Osteocyte (in vitro differentiated cells): ENCODE measurements at regions not wholly inside any gene's neighbourhood (a gene's known extent, or its start where the extent isn't known, plus 50 kb on each side); places are given as distances from the start of the nearest gene placed in this dataset.

Experiments
- DNase-seq: peaks from one replicate; pipeline ENCODE4 v3.0.0; 2021; ENCODE audit warnings: mixed read lengths; ENCODE audit not compliant: unreplicated experiment; ENCODE audit errors: extremely low spot score
- H3K27ac Mint-ChIP-seq: one replicate; pipeline ENCODE4 v1.8.0; 2021; ENCODE audit warnings: mild to moderate bottlenecking, mixed read lengths; ENCODE audit not compliant: unreplicated experiment
- H3K27me3 Mint-ChIP-seq: one replicate; pipeline ENCODE4 v1.8.0; 2021; ENCODE audit warnings: mixed read lengths; ENCODE audit not compliant: unreplicated experiment
- H3K36me3 Mint-ChIP-seq: one replicate; pipeline ENCODE4 v1.8.0; 2021; ENCODE audit warnings: mixed read lengths; ENCODE audit not compliant: unreplicated experiment
- H3K4me1 Mint-ChIP-seq: one replicate; pipeline ENCODE4 v1.8.0; 2021; ENCODE audit warnings: mixed read lengths; ENCODE audit not compliant: unreplicated experiment
- H3K4me3 Mint-ChIP-seq: one replicate; pipeline ENCODE4 v1.8.0; 2021; ENCODE audit warnings: mild to moderate bottlenecking, moderate library complexity, mixed read lengths; ENCODE audit not compliant: unreplicated experiment
- H3K9me3 Mint-ChIP-seq: one replicate; pipeline ENCODE4 v1.8.0; 2021; ENCODE audit warnings: mixed read lengths; ENCODE audit not compliant: unreplicated experiment
- TF ChIP-seq, protein P1 (sequence below): fragments of 200-600 bp; sonication (generic); IDR thresholded peaks from 2 replicates; pipeline ENCODE4 v1.5.0; 2021; ENCODE audit warnings: antibody characterized with exemption, mild to moderate bottlenecking, moderate library complexity

DNA sequence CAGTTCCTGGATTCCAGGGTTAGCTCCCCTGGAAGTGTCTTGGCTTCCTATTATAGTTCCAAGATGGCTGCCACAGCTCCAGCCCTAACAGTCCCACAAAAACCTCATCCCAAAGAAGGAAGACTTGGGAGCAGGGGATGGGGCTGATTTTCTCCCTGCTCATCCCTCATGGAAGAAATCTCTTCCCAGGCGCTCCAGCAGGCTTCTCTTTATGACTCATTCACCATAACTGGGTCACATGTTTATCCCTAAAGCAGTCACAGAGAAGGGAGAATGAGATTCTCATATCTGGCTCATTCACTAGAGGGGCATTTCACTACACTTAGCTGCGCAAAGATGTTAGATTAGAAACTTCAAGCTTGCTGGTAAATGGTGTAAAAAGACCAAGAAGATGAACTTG, 206.5 kb upstream of the IRX3 start:
- peaks cover 10% of the 10 kb centered on the region for H3K27me3 Mint-ChIP-seq
- no peak overlapping the region for H3K4me3 Mint-ChIP-seq
- DNase-seq = no peak
- no peak overlapping the region for H3K27ac Mint-ChIP-seq
- peaks cover 9% of the 10 kb centered on the region for H3K4me1 Mint-ChIP-seq
- peaks cover 13% of the 10 kb centered on the region for H3K9me3 Mint-ChIP-seq
- TF ChIP-seq, protein P1, sequence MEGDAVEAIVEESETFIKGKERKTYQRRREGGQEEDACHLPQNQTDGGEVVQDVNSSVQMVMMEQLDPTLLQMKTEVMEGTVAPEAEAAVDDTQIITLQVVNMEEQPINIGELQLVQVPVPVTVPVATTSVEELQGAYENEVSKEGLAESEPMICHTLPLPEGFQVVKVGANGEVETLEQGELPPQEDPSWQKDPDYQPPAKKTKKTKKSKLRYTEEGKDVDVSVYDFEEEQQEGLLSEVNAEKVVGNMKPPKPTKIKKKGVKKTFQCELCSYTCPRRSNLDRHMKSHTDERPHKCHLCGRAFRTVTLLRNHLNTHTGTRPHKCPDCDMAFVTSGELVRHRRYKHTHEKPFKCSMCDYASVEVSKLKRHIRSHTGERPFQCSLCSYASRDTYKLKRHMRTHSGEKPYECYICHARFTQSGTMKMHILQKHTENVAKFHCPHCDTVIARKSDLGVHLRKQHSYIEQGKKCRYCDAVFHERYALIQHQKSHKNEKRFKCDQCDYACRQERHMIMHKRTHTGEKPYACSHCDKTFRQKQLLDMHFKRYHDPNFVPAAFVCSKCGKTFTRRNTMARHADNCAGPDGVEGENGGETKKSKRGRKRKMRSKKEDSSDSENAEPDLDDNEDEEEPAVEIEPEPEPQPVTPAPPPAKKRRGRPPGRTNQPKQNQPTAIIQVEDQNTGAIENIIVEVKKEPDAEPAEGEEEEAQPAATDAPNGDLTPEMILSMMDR = no peak
- H3K36me3 Mint-ChIP-seq = no peaks in the 10 kb centered on the region

DNA sequence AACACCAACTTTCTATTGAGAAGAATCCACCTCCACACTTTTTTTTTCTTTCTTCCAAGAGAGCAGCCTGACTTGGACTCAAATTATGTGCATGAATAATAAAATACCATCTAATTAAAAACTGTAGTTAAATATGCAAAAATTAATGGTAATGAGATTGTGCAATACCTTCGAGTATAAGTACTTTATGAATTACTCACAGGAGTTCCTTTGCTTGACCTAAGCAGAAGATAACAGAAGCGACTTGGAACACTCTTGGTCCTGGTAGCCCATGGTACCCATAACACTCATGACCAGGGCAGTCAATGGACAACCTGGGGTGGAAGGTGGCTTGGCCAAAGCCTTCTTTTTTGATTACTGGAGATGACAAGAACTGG, 203.5 kb upstream of the IRX3 start:
- H3K27ac Mint-ChIP-seq = no peak overlapping the region
- DNase-seq = no peak

DNA sequence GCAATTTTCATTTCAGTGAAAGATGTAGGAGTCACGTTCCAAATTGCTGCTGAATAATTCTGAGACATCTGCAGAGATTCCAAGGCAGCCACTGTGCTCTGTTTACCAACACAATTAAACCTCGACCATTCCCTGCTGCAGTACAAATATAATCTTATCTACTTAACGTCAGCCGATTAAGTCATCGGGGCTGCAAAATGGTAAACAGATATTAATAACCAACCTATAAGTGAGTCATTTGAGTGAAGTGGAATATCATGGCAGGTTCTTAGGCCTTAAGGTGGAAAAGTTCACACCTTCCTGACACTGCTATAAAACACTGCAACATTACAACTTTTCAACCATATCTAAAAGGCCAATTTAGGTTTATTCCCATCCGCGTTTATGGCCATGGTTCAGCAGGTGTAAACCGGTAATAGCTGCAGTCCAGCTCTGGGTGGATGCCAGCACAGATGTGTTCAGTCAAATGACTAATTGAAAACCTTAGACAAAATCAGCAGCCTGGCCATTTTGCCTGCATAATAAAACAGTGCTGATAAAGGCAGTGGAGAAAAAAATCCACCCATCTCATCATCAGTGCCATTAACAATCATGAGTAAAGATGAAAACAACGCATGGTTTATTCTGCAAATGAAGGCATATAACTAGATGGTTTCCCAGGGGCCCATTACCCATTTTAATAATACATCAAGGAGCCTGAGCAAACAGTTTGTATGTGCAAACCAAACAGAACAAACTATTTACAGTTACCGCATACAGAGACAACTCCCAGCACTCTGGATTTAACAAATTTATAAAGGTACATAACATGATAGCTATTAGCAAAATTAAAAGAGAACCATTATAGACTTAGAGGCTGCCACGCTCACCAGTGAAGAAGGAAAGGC, 202.9 kb upstream of the IRX3 start:
- H3K27ac Mint-ChIP-seq = no peak overlapping the region
- no peak for DNase-seq
- no peaks in the 10 kb centered on the region for H3K9me3 Mint-ChIP-seq
- TF ChIP-seq, protein P1 = no peak
- peaks cover 9% of the 10 kb centered on the region for H3K4me1 Mint-ChIP-seq
- peaks cover 5% of the 10 kb centered on the region for H3K27me3 Mint-ChIP-seq
- no peaks in the 10 kb centered on the region for H3K36me3 Mint-ChIP-seq
- no peak overlapping the region for H3K4me3 Mint-ChIP-seq

More for the DNA sequence above, 203.5 kb upstream of the IRX3 start:
- no peaks in the 10 kb centered on the region for H3K9me3 Mint-ChIP-seq
- H3K36me3 Mint-ChIP-seq = no peaks in the 10 kb centered on the region
- TF ChIP-seq, protein P1 = no peak
- no peak overlapping the region for H3K4me3 Mint-ChIP-seq
- peaks cover 7% of the 10 kb centered on the region for H3K27me3 Mint-ChIP-seq
- peaks cover 9% of the 10 kb centered on the region for H3K4me1 Mint-ChIP-seq

DNA sequence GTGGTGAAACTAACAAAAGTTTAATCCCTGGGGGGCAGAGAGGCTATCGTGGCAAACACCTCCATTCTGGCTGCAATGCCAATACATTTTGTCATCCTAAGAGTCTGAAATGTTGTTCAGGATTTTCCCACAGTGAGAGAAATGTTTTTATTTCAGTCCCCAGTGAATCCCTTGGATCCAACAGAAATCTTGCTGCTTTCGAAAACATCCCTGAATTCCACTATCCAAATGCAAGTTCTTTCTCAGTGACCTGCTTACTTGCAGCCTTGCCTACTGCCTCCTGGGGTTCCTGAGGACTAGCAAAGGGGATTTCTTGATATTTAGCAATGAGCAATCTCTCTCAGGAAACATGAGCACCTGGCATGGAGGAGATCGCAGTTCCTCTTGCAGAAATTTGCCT, 202.1 kb upstream of the IRX3 start:
- H3K9me3 Mint-ChIP-seq = no peaks in the 10 kb centered on the region
- DNase-seq = no peak
- H3K4me3 Mint-ChIP-seq = no peak overlapping the region
- H3K36me3 Mint-ChIP-seq = no peaks in the 10 kb centered on the region
- no peak overlapping the region for H3K27ac Mint-ChIP-seq
- H3K4me1 Mint-ChIP-seq = peaks cover 9% of the 10 kb centered on the region
- peaks cover 10% of the 10 kb centered on the region for H3K27me3 Mint-ChIP-seq
- TF ChIP-seq, protein P1 = no peak

DNA sequence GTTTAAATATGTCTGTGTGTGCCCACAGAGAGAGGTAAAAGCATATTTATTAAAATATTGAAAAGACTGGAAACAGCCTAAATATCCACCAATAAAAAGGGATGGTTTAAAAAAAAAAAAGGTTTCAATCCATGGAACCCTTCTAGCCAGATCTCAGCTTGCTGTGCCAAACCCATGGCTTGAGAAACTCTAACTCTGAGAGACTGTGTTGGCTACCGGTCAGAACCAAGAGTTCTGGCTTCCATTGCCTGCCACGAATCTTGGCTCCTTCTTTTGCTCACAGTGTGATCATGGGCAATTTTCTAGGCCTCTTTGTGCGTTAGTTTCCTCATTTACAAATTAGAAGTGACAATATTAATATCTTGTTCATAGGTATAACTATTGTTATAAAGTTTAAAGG, 201.3 kb upstream of the IRX3 start:
- H3K4me1 Mint-ChIP-seq = peaks cover 9% of the 10 kb centered on the region
- TF ChIP-seq, protein P1 = no peak
- H3K4me3 Mint-ChIP-seq = no peak overlapping the region
- no peak overlapping the region for H3K27ac Mint-ChIP-seq
- peaks cover 15% of the 10 kb centered on the region for H3K27me3 Mint-ChIP-seq
- H3K9me3 Mint-ChIP-seq = no peaks in the 10 kb centered on the region
- H3K36me3 Mint-ChIP-seq = no peaks in the 10 kb centered on the region
- no peak for DNase-seq
